T-helper 1 cell treated with Interleukin-12 subunit alpha and Interleukin-12 subunit beta and Interleukin-4 antibody, amounts not matched to agents 30 ng/mL and 1 ng/mL, for 36 hours (primary cell): ENCODE measurements at regions not wholly inside any gene's neighbourhood (a gene's known extent, or its start where the extent isn't known, plus 50 kb on each side); places are given as distances from the start of the nearest gene placed in this dataset.

Experiments used
- intact Hi-C: fragments of 100-400 bp; cut with micrococcal nuclease; formaldehyde crosslinking; loops from one replicate; pipeline ENCODE4 v1.15.1; 2024

GRCh38 chr7:41470081-41470480, 232.8 kb downstream of the INHBA start:
- intact Hi-C loops, result no loop called here

DNA sequence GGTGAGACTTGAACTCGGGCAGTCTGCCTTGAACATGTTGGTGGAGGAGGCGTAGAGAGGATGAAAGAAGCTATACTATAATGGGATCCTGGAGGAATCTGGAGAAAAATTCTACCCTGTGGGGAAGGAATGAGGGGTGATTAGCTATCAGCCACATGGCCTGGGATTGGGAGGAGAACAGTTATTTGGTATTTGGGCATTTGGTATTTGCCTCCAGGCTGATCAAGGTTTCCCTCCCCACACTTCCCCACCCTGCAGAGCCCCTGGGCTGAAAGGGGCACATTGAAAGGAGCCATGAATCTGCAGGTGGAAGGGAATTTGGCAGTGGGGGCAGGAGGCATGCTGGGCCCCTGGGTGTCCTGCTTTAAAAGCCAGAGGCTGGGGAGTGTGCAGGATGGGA, 235.3 kb downstream of the INHBA start:
- intact Hi-C loops, result no loop called here

DNA sequence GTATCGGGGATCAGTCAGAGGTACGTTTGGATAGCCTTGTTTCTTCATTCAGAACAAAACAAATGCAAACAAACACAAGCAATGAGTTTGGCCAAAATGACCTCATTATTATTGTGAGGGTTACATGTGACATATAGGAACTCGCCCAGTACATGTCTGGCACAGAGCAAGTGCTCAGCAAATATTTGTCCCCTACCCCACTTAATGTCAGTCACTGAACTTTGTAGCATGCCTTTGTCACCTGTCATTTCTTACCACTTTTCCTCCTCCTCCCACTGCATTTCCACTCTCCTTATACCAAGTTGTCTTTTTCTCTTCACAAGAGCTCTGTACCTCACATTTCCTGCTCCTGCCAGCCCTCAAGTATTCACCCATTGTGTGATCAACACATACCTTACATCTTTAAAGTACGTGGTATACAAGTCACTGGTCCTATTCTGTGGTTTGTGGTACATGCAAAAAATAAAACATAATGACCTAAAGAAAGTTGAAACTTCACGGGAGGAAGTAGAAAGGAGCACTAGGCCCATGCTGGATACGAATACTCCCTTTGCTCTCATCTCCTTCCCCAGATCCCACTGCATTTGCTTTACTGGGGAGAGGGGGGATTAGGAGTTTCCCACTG, 236.0 kb downstream of the INHBA start:
- intact Hi-C loops, result no loop called here

DNA sequence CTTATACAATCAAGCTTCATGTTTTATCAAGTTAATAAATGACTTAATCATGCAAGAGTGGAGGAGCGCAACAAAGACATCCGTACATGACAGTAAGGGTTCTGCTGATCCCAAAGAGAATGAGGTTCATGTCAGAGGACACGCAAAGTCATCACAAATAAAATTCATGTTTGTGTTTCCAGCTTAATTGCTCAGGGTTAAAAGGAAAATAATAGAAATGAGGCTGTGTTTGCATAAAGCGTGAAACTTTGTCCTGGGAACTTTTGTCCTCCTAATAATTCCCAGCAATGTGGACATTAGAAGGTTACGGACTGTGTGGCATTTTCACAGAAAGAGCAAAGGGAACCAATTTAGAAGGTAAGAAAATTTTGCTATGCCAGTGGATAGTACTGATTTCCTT, 237.3 kb downstream of the INHBA start:
- intact Hi-C loops, result no loop called here

- intact Hi-C loops, result no loop called here
Measured at GRCh38 chr7:41463770-41464470, 239.0 kb downstream of the INHBA start.

- intact Hi-C loops, result no loop called here
Measured at GRCh38 chr7:41459623-41460261, 243.1 kb downstream of the INHBA start.

- intact Hi-C loops, result no loop called here
Measured at GRCh38 chr7:41459183-41459582, 243.7 kb downstream of the INHBA start.

DNA sequence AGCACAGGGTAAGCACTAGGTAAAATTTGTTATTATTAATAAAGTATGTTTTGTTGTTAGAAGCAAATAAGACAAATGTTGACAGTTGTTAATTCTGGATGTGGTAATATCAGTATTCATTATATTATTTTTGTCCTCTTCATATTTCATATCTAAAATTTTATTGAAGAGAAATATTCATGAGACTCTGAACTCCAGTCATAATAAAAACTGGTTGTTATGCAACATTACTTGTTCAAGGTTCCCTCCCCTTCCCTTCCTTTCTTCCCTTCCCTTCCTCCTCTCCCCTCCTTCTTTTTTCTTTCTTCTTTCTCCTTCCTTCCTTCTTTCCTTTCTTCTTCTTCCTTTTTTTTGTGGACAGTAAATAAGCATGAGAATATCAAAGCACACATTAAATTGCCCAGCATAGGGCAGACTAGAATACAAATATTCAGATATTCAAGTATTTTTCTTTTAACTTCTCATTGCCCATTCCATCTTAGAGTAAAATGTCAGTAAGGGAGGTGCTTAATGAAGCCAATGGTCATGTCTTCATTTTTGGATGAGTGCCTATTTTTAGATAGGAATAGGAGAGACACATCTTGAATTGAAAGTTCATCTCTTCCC, 245.0 kb downstream of the INHBA start:
- intact Hi-C loops, result no loop called here

GRCh38 chr7:41451826-41452225, 251.1 kb downstream of the INHBA start:
- intact Hi-C loops, result no loop called here

DNA sequence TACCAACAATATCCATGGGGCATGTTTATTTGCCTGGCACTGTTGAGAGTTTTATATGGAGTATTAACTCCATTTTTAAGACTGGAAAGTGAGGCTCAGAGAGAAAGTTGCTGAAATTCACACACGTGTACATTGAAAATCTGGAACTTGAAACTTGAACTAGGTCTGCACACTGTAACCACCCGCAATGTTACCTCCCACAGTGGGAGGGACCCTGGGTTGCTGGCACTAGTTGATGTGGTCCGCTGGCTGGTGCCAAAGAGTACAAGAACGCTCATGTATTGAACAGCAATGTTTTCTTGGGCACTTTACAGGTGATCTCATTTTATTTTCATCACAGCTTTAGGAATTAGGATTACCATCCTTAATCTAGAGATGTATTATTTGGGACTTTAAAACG, 253.2 kb downstream of the INHBA start:
- intact Hi-C loops, result no loop called here

DNA sequence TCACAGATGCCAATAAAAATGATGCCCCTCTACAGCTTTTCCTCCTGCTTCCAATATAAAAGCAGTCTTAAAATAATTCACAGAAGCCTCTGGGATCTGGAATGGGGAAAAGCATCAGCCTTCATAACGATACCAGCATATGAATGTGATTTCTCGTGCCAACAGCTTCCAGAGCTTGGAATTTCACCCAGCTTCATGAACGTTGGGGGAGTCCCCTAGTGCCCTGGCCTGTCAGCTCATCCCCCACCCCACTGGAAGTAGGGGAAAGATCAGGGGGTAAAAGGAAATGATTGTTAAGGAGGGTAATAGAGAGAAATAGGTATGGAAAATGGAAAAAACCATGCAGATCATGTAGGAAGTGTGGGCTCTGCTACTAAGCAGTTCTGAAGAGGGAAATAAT, 253.6 kb downstream of the INHBA start:
- intact Hi-C loops, result no loop called here

GRCh38 chr7:41448104-41448503, 254.8 kb downstream of the INHBA start:
- intact Hi-C loops, result no loop called here

DNA sequence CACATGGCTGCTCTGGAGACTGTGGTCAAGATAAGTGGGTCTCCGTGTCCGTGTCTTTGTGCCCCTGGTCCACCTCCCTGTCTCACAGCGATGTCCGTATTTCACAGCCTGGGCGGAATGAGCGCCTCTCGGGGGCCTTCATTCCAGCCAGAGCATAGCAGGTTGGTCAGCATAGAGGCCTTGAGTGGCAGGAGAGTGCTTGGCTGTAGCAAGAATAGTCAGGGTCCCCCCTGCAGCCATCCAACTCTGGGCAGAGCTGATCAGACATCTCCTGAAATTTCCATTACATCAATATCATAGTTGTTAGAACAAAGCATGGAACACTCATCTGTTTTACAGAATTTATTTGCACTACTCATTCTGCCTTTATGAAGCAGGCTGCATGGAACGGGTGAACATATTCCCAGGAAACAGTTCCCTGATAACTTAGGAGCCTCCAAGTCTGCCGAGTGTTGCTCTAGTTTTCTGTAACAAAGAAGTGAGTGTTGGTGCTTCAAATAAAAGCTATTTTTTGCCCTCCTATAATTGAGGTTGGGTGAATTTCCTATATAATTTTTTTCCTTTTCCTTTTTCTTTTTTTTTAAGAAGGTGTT, 255.3 kb downstream of the INHBA start:
- intact Hi-C loops, result no loop called here

DNA sequence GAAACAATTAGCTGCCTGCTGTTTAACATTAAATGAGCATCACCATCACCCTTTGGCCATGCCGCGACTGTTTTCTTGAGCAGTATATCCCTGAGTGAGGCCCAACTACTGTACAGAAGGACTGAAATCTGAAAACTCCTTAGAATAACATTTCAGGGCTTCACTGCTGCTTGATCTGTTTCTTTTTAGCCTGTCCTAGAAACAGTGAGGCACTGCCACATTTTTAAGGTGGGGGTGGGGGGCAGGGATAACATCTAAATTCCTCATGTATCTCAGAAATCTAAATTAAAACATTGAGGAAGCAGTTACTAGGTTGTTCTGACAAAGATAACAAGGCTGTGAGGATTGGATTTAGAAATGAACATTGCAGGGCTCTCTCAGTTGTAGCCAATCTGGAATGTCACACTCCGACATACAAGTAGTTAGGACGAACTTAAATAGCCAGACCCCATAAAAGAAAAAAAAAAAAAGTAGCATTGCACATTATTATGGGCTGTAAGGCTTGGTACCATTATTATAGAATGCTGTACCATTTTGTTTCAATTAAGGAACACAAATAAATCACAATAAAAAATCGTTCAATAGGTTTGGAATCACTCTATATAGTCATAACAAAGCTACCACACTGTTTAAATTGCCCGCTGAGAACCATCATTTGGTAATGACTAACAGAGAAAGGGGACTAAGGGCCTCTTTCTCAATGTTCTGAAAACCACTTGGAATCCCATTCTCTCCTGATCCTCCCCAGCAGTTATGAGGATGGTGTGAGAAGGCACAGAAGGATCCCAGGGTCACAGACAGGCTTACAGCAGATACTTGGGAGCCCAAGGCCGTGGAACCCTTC, 256.1 kb downstream of the INHBA start:
- intact Hi-C loops, result no loop called here

- intact Hi-C loops, result no loop called here
Measured at GRCh38 chr7:41445946-41446345, 256.9 kb downstream of the INHBA start.

GRCh38 chr7:41445432-41445831, 257.5 kb downstream of the INHBA start:
- intact Hi-C loops, result no loop called here

DNA sequence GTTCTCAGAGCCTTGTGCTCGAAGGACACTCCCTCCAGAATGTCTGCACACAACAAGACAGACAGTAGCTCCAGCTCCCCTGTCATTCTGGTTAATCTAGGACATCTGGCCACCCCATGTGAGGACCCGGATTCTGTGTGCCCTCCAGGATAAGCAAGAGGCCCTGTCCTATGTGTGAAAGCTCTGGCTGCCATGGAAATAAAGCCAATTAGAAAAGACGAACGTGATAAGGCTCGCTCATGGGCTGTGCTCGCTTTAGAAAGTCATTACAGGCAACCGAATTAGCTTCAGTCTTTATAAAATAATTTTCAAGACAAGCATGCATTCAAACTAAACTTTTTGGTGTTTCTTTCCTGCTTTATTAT, 263.4 kb downstream of the INHBA start:
- intact Hi-C loops, result no loop called here

DNA sequence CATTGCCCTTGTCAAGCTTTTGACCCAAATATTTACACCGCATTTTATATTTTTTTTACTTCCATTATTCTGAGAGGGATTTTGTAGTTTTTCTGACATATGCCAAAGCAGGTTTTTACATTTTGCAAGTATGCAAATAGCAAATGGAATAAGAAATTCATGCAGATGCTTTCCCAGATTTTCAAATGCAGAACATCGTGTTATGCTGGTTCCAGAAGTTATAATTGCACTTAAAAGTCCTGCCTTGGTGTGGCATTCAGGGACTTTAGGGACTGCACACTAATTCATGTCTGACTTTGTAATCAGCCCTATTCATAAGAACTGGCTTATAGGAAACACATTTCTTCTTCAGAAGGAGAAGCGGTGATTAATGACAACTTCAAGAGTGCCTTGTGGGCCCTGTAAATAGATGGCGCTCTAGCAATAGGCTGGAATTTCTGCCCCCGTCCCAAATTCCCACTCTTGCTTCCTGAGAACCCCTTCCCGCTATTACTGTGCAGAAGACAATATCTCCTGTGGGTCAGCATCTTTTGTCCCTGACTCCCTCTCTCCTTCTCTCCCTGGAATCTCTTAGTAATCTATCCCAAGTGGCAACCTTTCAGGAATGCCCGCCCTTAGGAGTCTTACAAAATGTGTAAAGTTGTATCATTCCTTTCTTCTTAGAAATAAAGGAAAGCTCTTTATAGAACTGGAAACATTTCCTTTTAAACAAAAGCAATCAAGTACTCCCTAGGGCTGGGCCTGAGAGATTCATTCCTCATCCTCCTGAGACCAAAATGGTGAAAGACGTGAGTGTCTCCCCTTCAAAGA, 264.0 kb downstream of the INHBA start:
- intact Hi-C loops, result no loop called here

- intact Hi-C loops, result no loop called here
Measured at GRCh38 chr7:41437257-41438196, 265.4 kb downstream of the INHBA start.
